ENCODE measurements at regions not wholly inside any gene's neighbourhood (a gene's known extent, or its start where the extent isn't known, plus 50 kb on each side); places are given as distances from the start of the nearest gene placed in this dataset.

DNA sequence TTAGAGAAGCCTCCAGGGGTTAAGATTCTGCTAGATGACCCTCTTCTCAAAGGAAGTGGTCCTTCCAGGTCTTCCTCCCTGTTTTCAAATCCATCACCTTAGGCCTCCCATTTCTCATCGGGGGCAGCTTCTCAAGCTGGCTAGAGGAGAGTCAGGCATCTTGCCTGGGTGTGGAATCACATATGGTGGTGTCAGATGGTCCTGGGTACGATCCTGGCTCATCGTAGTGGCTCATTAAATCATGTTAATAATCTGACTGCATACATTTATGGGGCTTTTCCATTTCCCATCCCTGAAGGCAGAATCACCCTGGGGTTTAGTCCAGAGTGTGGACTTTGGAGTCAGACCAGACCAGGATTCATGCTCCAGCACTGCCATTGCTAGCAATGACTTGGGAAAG lies 132.6 kb downstream of the RPS24 start:
- no peak overlapping the region for H3K27ac Mint-ChIP-seq
- intact Hi-C loops (cut with micrococcal nuclease) = no loop called here
- CTCF ChIA-PET = no interaction called here
- no peaks in the 10 kb centered on the region for H3K4me1 Mint-ChIP-seq (ENCODE audit: low read depth)
- H3K9me3 Mint-ChIP-seq = peaks cover 6% of the 10 kb centered on the region
- H3K36me3 Mint-ChIP-seq (ENCODE audit: low read depth) = no peaks in the 10 kb centered on the region
- no peaks in the 10 kb centered on the region for H3K27me3 Mint-ChIP-seq (ENCODE audit: low read depth)
- no peak overlapping the region for H3K4me3 Mint-ChIP-seq
- DNase-seq = no peak

DNA sequence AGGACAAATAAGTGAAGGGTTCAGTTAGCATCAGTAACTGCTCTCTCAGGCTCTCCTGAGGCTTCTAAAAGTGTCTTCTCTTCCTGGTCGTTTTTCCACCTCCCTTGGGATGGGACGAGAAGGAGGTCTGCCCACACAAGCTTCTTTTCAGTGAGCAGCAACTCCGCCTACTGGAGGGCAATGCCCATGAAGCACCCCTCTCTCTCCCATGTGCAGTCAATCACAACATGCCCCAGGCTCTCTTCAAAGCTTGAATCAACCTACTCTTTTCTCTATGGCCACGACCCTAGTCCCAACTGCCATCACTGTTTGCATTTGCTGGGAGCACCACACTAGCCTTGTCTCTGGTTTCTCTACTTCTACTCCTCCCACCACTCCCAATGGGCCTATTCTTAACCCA lies 135.6 kb downstream of the RPS24 start:
- intact Hi-C loops (cut with micrococcal nuclease) = no loop called here
- H3K27me3 Mint-ChIP-seq (ENCODE audit: low read depth) = no peaks in the 10 kb centered on the region

GRCh38 chr10:78170026-78170475 lies 136.4 kb downstream of the RPS24 start:
- H3K27ac Mint-ChIP-seq = no peak overlapping the region

More for the DNA sequence above, 135.6 kb downstream of the RPS24 start:
- Mint-ChIP-seq H3K4me3 (no peak overlapping the region), H3K9me3 (no peaks in the 10 kb centered on the region), H3K36me3 (ENCODE audit: low read depth) (no peaks in the 10 kb centered on the region), H3K27ac (no peak overlapping the region), H3K4me1 (ENCODE audit: low read depth) (no peaks in the 10 kb centered on the region)
- no peak for DNase-seq
- CTCF ChIA-PET = no interaction called here

DNA sequence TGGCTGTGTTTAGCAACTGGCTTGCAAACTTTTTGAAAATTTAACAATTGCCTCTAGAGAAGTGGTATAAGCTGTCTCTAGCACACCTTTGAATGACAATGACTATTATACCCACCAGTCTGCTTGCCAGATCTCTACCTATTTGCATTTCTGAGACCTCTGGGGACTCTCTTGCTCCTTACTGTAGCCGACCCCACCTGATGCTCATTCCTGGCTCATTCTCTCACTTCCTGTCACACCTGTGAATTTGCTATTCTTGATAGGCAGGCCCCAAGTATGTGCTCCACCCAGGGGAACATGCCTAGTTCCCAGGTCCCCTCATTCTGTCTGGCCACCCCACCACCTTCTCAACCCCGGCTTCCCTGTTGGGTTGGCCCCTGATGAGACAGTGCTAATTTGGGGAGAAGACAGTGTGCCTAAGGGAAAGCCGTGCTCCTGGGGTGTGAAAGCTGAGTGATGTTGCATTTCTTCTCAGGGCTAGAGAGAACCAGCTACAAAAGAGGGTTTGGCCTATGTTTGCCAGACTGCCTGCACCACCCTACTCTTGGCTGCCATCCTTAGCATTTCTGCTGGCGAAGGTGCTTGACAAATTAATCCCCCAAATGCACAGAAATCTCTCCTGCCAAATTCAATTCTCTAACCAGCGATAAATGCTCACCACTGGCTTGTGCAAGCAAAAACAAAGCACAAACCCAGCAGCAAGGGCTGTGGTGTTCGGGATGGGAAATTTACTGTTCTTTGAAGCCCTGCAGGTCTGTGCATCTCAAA lies 138.2 kb downstream of the RPS24 start:
- no peak overlapping the region for H3K4me3 Mint-ChIP-seq
- CTCF ChIA-PET = no interaction called here
- H3K36me3 Mint-ChIP-seq (ENCODE audit: low read depth) = no peaks in the 10 kb centered on the region
- intact Hi-C loops (cut with micrococcal nuclease) = no loop called here
- no peak for DNase-seq
- H3K27ac Mint-ChIP-seq = no peak overlapping the region
- H3K9me3 Mint-ChIP-seq = no peaks in the 10 kb centered on the region
- H3K4me1 Mint-ChIP-seq (ENCODE audit: low read depth) = no peaks in the 10 kb centered on the region
- no peaks in the 10 kb centered on the region for H3K27me3 Mint-ChIP-seq (ENCODE audit: low read depth)

More at GRCh38 chr10:78170026-78170475, 136.4 kb downstream of the RPS24 start:
- CTCF ChIA-PET = no interaction called here
- Mint-ChIP-seq H3K27me3 (ENCODE audit: low read depth) (no peaks in the 10 kb centered on the region), H3K9me3 (no peaks in the 10 kb centered on the region), H3K4me3 (no peak overlapping the region), H3K4me1 (ENCODE audit: low read depth) (no peaks in the 10 kb centered on the region), H3K36me3 (ENCODE audit: low read depth) (no peaks in the 10 kb centered on the region)
- DNase-seq = no peak
- intact Hi-C loops (cut with micrococcal nuclease) = no loop called here

- no peaks in the 10 kb centered on the region for H3K9me3 Mint-ChIP-seq
- no peak for DNase-seq
- no peaks in the 10 kb centered on the region for H3K36me3 Mint-ChIP-seq (ENCODE audit: low read depth)
- intact Hi-C loops (cut with micrococcal nuclease) = no loop called here
- no peaks in the 10 kb centered on the region for H3K27me3 Mint-ChIP-seq (ENCODE audit: low read depth)
- no peaks in the 10 kb centered on the region for H3K4me1 Mint-ChIP-seq (ENCODE audit: low read depth)
- no peak overlapping the region for H3K27ac Mint-ChIP-seq
- CTCF ChIA-PET = no interaction called here
- H3K4me3 Mint-ChIP-seq = no peak overlapping the region
Measured at GRCh38 chr10:78173360-78174015, 139.8 kb downstream of the RPS24 start.

- CTCF ChIA-PET = interaction anchor here (0.8 kb wide), 2 partner anchors 108 to 129 kb away, joined by 3 read pairs; no protein-coding TSS in a partner anchor
- intact Hi-C loops (cut with micrococcal nuclease) = no loop called here
- no peaks in the 10 kb centered on the region for H3K27me3 Mint-ChIP-seq (ENCODE audit: low read depth)
Measured at GRCh38 chr10:78175444-78176015, 141.9 kb downstream of the RPS24 start.

GRCh38 chr10:78176320-78177317 lies 143.0 kb downstream of the RPS24 start:
- Mint-ChIP-seq H3K4me3 (no peak overlapping the region), H3K36me3 (ENCODE audit: low read depth) (no peaks in the 10 kb centered on the region), H3K27ac (no peak overlapping the region), H3K27me3 (ENCODE audit: low read depth) (no peaks in the 10 kb centered on the region), H3K4me1 (ENCODE audit: low read depth) (no peaks in the 10 kb centered on the region), H3K9me3 (no peaks in the 10 kb centered on the region)
- DNase-seq = no peak
- CTCF ChIA-PET = interaction anchor here (0.8 kb wide), 1 partner anchor 109 kb away, joined by 3 read pairs; no protein-coding TSS in a partner anchor
- intact Hi-C loops (cut with micrococcal nuclease) = no loop called here

More at GRCh38 chr10:78175444-78176015, 141.9 kb downstream of the RPS24 start:
- no peaks in the 10 kb centered on the region for H3K4me1 Mint-ChIP-seq (ENCODE audit: low read depth)
- no peak overlapping the region for H3K4me3 Mint-ChIP-seq
- no peak for DNase-seq
- no peaks in the 10 kb centered on the region for H3K36me3 Mint-ChIP-seq (ENCODE audit: low read depth)
- H3K9me3 Mint-ChIP-seq = no peaks in the 10 kb centered on the region
- no peak overlapping the region for H3K27ac Mint-ChIP-seq

DNA sequence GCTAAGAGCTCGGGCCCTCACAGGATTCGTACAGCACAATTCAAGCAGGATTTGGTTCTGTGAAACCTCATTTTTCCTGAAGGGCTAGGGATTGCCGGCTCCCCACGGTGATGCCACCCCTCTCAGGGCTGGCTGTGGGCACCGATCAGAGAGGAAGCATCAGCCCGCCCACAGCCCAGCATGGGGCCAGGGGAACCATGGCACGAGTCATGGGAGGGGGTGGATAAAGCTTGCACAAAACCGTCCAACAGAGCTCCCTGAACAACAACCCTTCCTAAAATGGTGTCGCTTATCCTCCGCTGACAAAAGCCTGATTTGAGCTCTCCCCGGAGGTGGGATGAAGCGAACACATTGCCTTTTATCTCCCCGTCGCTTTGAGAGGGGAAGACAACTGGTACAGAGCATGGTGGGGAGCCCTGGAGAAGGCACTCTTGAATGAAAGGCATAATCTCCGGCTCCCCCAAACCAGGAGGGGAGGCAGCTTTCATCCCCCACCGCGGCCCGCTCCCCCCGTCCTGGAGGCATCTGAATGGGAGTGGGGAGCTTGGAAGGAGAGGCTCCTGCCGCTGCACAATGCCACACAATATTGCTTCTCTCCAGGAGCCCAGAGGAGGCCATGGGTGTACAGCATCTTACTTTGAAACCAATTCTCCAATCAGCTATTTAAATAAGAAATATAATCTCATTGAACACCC lies 144.0 kb downstream of the RPS24 start:
- no peak for DNase-seq
- Mint-ChIP-seq H3K9me3 (no peaks in the 10 kb centered on the region), H3K4me3 (no peak overlapping the region), H3K27ac (no peak overlapping the region), H3K36me3 (ENCODE audit: low read depth) (no peaks in the 10 kb centered on the region), H3K4me1 (ENCODE audit: low read depth) (no peaks in the 10 kb centered on the region), H3K27me3 (ENCODE audit: low read depth) (no peaks in the 10 kb centered on the region)
- intact Hi-C loops (cut with micrococcal nuclease) = no loop called here
- CTCF ChIA-PET = no interaction called here

- Mint-ChIP-seq H3K4me1 (ENCODE audit: low read depth) (no peaks in the 10 kb centered on the region), H3K27ac (no peak overlapping the region), H3K36me3 (ENCODE audit: low read depth) (no peaks in the 10 kb centered on the region), H3K9me3 (no peaks in the 10 kb centered on the region), H3K4me3 (no peak overlapping the region), H3K27me3 (ENCODE audit: low read depth) (no peaks in the 10 kb centered on the region)
- DNase-seq = no peak
- CTCF ChIA-PET = interaction anchor here (0.7 kb wide), 1 partner anchor 1109 kb away, joined by 3 read pairs; no protein-coding TSS in a partner anchor
- intact Hi-C loops (cut with micrococcal nuclease) = no loop called here
Measured at GRCh38 chr10:78178397-78178796, 144.7 kb downstream of the RPS24 start.

DNA sequence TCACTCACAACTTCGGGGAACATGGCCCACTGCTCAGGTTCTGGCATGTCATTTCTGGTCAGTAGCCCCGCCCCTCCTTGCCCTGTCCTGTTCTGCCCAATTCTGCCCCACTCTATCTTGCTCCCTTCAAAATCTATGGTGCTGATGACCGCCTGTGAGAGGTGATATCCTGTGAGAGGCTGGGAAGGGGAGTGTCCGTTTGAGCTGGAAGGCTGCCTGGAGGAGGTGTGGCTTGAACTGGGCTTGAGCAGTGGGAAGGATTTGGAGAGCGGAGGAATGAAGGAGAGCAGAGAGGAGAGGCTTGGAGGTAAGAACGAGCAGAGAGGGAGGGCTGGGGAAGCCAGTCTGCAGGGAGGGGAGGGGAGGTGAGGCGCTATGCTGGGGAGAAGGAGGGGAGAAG lies 145.3 kb downstream of the RPS24 start:
- DNase-seq = no peak
- no peak overlapping the region for H3K4me3 Mint-ChIP-seq
- H3K27me3 Mint-ChIP-seq (ENCODE audit: low read depth) = no peaks in the 10 kb centered on the region
- intact Hi-C loops (cut with micrococcal nuclease) = no loop called here
- H3K27ac Mint-ChIP-seq = no peak overlapping the region
- H3K9me3 Mint-ChIP-seq = no peaks in the 10 kb centered on the region
- H3K4me1 Mint-ChIP-seq (ENCODE audit: low read depth) = no peaks in the 10 kb centered on the region
- CTCF ChIA-PET = interaction anchor here (0.7 kb wide), 1 partner anchor 1109 kb away, joined by 3 read pairs; no protein-coding TSS in a partner anchor
- H3K36me3 Mint-ChIP-seq (ENCODE audit: low read depth) = no peaks in the 10 kb centered on the region

GRCh38 chr10:78179886-78180705 lies 146.4 kb downstream of the RPS24 start:
- H3K27me3 Mint-ChIP-seq (ENCODE audit: low read depth) = no peaks in the 10 kb centered on the region
- intact Hi-C loops (cut with micrococcal nuclease) = no loop called here
- no peak overlapping the region for H3K27ac Mint-ChIP-seq
- H3K4me3 Mint-ChIP-seq = no peak overlapping the region
- no peaks in the 10 kb centered on the region for H3K36me3 Mint-ChIP-seq (ENCODE audit: low read depth)
- no peaks in the 10 kb centered on the region for H3K9me3 Mint-ChIP-seq
- CTCF ChIA-PET = no interaction called here
- no peaks in the 10 kb centered on the region for H3K4me1 Mint-ChIP-seq (ENCODE audit: low read depth)
- DNase-seq = no peak

Measured in activated naive CD4-positive, alpha-beta T cell treated with anti-CD3 and anti-CD28 coated beads for 36 hours (primary cell).